Endothelial cell (in vitro differentiated cells): ENCODE measurements at regions not wholly inside any gene's neighbourhood (a gene's known extent, or its start where the extent isn't known, plus 50 kb on each side); places are given as distances from the start of the nearest gene placed in this dataset.

Source experiments
- DNase-seq: peaks from one replicate; pipeline ENCODE4 v3.0.0; 2021; ENCODE audit warnings: low spot score
- H3K27ac Mint-ChIP-seq: one replicate; pipeline ENCODE4 v1.8.0; 2021; ENCODE audit warnings: mixed read lengths, inconsistent platforms; ENCODE audit not compliant: unreplicated experiment
- H3K27me3 Mint-ChIP-seq: one replicate; pipeline ENCODE4 v1.8.0; 2021; ENCODE audit warnings: mild to moderate bottlenecking, moderate library complexity, mixed read lengths, inconsistent platforms; ENCODE audit not compliant: unreplicated experiment
- H3K36me3 Mint-ChIP-seq: one replicate; pipeline ENCODE4 v1.8.0; 2021; ENCODE audit warnings: mild to moderate bottlenecking, low read depth, mixed read lengths, inconsistent platforms; ENCODE audit not compliant: unreplicated experiment
- H3K4me1 Mint-ChIP-seq: one replicate; pipeline ENCODE4 v1.8.0; 2021; ENCODE audit warnings: mild to moderate bottlenecking, mixed read lengths, inconsistent platforms; ENCODE audit not compliant: unreplicated experiment
- H3K4me3 Mint-ChIP-seq: one replicate; pipeline ENCODE4 v1.8.0; 2021; ENCODE audit warnings: mild to moderate bottlenecking, mixed read lengths, inconsistent platforms; ENCODE audit not compliant: unreplicated experiment
- H3K9me3 Mint-ChIP-seq: one replicate; pipeline ENCODE4 v1.8.0; 2021; ENCODE audit warnings: mixed read lengths, inconsistent platforms; ENCODE audit not compliant: unreplicated experiment
- CTCF ChIP-seq: fragments of 200-600 bp; sonication (generic); IDR thresholded peaks from one replicate; pipeline ENCODE4 v1.5.0; 2021; ENCODE audit warnings: antibody characterized with exemption; ENCODE audit not compliant: unreplicated experiment

GRCh38 chr2:48132271-48132625 lies 182.2 kb upstream of the FOXN2 start:
- TF ChIP-seq CTCF = no peak
- Mint-ChIP-seq H3K4me3 (no peak overlapping the region), H3K4me1 (peaks cover 9% of the 10 kb centered on the region), H3K27me3 (no peaks in the 10 kb centered on the region), H3K36me3 (no peaks in the 10 kb centered on the region), H3K27ac (peak overlapping the region; percentile 85), H3K9me3 (no peaks in the 10 kb centered on the region)
- no peak for DNase-seq

DNA sequence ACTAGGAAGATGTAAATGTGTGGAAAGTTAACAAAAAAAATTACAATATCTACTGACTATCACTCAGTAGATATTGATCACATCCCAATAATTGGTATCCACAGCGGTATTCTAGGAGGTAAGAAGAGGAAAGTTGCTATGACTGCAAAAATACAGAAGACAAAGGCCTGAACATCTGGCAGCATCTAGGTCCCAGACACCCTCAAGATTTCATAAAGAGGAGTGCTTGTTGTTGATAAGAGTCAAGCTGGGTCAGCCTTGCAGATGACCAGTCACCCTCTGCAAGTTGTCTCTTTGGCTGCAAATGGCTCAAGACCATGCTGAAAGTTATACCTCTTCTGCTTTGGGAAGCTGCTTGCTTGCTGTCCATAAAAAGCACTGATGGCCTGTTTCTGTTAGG lies 179.8 kb upstream of the FOXN2 start:
- H3K27me3 Mint-ChIP-seq = peaks cover 2% of the 10 kb centered on the region
- H3K4me1 Mint-ChIP-seq = peaks cover 9% of the 10 kb centered on the region
- no peaks in the 10 kb centered on the region for H3K9me3 Mint-ChIP-seq
- no peak for DNase-seq
- no peaks in the 10 kb centered on the region for H3K36me3 Mint-ChIP-seq
- no peak for TF ChIP-seq CTCF
- no peak overlapping the region for H3K27ac Mint-ChIP-seq
- H3K4me3 Mint-ChIP-seq = no peak overlapping the region

- Mint-ChIP-seq H3K4me1 (peaks cover 9% of the 10 kb centered on the region), H3K27ac (no peak overlapping the region), H3K9me3 (no peaks in the 10 kb centered on the region), H3K36me3 (no peaks in the 10 kb centered on the region), H3K27me3 (peaks cover 2% of the 10 kb centered on the region), H3K4me3 (no peak overlapping the region)
- DNase-seq = no peak
- TF ChIP-seq CTCF = no peak
Measured at GRCh38 chr2:48135797-48136196, 178.7 kb upstream of the FOXN2 start.

- no peak for TF ChIP-seq CTCF
- no peaks in the 10 kb centered on the region for H3K4me1 Mint-ChIP-seq
- no peak overlapping the region for H3K4me3 Mint-ChIP-seq
- no peaks in the 10 kb centered on the region for H3K36me3 Mint-ChIP-seq
- H3K27me3 Mint-ChIP-seq = peaks cover 2% of the 10 kb centered on the region
- no peak for DNase-seq
- H3K27ac Mint-ChIP-seq = no peak overlapping the region
- H3K9me3 Mint-ChIP-seq = no peaks in the 10 kb centered on the region
Measured at GRCh38 chr2:48137829-48138228, 176.7 kb upstream of the FOXN2 start.

DNA sequence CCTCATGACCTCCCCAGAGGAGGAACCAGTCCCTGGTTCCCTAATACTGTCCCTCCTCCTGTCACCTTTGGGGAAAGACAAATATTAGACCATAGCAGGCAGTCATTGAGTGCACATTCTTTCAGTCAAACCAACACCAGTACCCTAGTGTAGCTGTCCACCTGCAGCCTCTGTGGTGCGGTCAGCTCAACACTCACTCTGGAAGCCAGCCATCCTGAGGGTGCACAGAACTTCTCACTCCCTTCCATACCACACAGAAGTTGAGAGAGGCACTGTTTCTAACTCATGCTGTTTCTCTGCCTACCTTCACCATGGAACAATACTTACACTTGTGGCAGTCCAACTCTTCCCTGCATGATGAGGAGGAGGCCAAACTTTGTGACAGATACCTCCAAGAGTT lies 175.6 kb upstream of the FOXN2 start:
- Mint-ChIP-seq H3K36me3 (no peaks in the 10 kb centered on the region), H3K27me3 (peaks cover 2% of the 10 kb centered on the region), H3K9me3 (no peaks in the 10 kb centered on the region), H3K27ac (no peak overlapping the region), H3K4me1 (no peaks in the 10 kb centered on the region), H3K4me3 (no peak overlapping the region)
- no peak for TF ChIP-seq CTCF
- no peak for DNase-seq
